Neutrophil (primary cell): ENCODE measurements at regions not wholly inside any gene's neighbourhood (a gene's known extent, or its start where the extent isn't known, plus 50 kb on each side); places are given as distances from the start of the nearest gene placed in this dataset.

ENCODE experiments used
- H3K27ac ChIP-seq: fragments of 200-600 bp; sonication (generic); 2 replicates; pipeline ENCODE4 v1.5.1; 2016; ENCODE audit warnings: mild to moderate bottlenecking, moderate library complexity
- H3K27me3 ChIP-seq: fragments of 200-600 bp; sonication (generic); 2 replicates; pipeline ENCODE4 v1.6.0; 2016; ENCODE audit warnings: mild to moderate bottlenecking
- H3K36me3 ChIP-seq: fragments of 200-600 bp; sonication (generic); 2 replicates; pipeline ENCODE4 v1.5.1; 2017
- H3K4me1 ChIP-seq, 2 experiments: fragments of 200-600 bp in 1 of 2; sonication (generic) in 1 of 2; 1 replicate in 1 of 2; 2 replicates in 1 of 2; pipeline versions ENCODE4 v1.5.1 to v1.6.1; 2013 to 2016; ENCODE audit warnings: low read depth in 1 of 2, low read length in 1 of 2, mild to moderate bottlenecking in 1 of 2, moderate library complexity in 1 of 2; ENCODE audit not compliant: control insufficient read depth in 1 of 2, insufficient read depth in 1 of 2
- H3K4me3 ChIP-seq, 2 experiments: fragments of 200-600 bp in 1 of 2; sonication (generic) in 1 of 2; 1 replicate in 1 of 2; 2 replicates in 1 of 2; pipeline ENCODE4 v1.5.1; 2013 to 2016; ENCODE audit warnings: low read depth in 1 of 2, low read length in 1 of 2, mild to moderate bottlenecking in 1 of 2, moderate library complexity in 1 of 2
- H3K9me3 ChIP-seq: fragments of 200-600 bp; sonication (generic); 2 replicates; pipeline ENCODE4 v1.5.1; 2016
- CTCF ChIP-seq: fragments of 200-600 bp; sonication (generic); IDR thresholded peaks from 2 replicates; pipeline ENCODE4 v1.5.1; 2016; ENCODE audit warnings: antibody characterized with exemption

- no peaks in the 10 kb centered on the region for H3K36me3 ChIP-seq
These were observed 1504.8 kb downstream of the BRD1 start for GRCh38 chr22:48322907-48323306.

GRCh38 chr22:48321986-48322545 lies 1505.6 kb downstream of the BRD1 start:
- Histone ChIP-seq H3K4me3 (no peak overlapping the region), H3K36me3 (no peaks in the 10 kb centered on the region), H3K9me3 (no peaks in the 10 kb centered on the region), H3K27me3 (no peaks in the 10 kb centered on the region), H3K4me1 (no peaks in the 10 kb centered on the region), H3K27ac (no peak overlapping the region)
- no peak for TF ChIP-seq CTCF

More at GRCh38 chr22:48322907-48323306, 1504.8 kb downstream of the BRD1 start:
- Histone ChIP-seq H3K9me3 (no peaks in the 10 kb centered on the region), H3K27me3 (no peaks in the 10 kb centered on the region), H3K27ac (no peak overlapping the region), H3K4me3 (no peak overlapping the region), H3K4me1 (no peaks in the 10 kb centered on the region)
- no peak for TF ChIP-seq CTCF

GRCh38 chr22:48320683-48321451 lies 1506.8 kb downstream of the BRD1 start:
- Histone ChIP-seq H3K27me3 (no peaks in the 10 kb centered on the region), H3K4me1 (no peaks in the 10 kb centered on the region), H3K27ac (no peak overlapping the region), H3K9me3 (no peaks in the 10 kb centered on the region), H3K4me3 (no peak overlapping the region), H3K36me3 (no peaks in the 10 kb centered on the region)
- no peak for TF ChIP-seq CTCF

- H3K27ac ChIP-seq = no peak overlapping the region
- H3K27me3 ChIP-seq = no peaks in the 10 kb centered on the region
- no peaks in the 10 kb centered on the region for H3K4me1 ChIP-seq
- H3K9me3 ChIP-seq = no peaks in the 10 kb centered on the region
- TF ChIP-seq CTCF = no peak
- no peaks in the 10 kb centered on the region for H3K36me3 ChIP-seq
- H3K4me3 ChIP-seq = no peak overlapping the region
These were observed 1507.5 kb downstream of the BRD1 start for GRCh38 chr22:48320048-48320682.

GRCh38 chr22:48319321-48320047 lies 1508.2 kb downstream of the BRD1 start:
- no peaks in the 10 kb centered on the region for H3K4me1 ChIP-seq
- no peaks in the 10 kb centered on the region for H3K27me3 ChIP-seq
- H3K27ac ChIP-seq = no peak overlapping the region
- no peaks in the 10 kb centered on the region for H3K9me3 ChIP-seq
- H3K4me3 ChIP-seq = no peak overlapping the region
- no peak for TF ChIP-seq CTCF
- H3K36me3 ChIP-seq = no peaks in the 10 kb centered on the region
